HG02943 (cell line): ENCODE measurements at regions not wholly inside any gene's neighbourhood (a gene's known extent, or its start where the extent isn't known, plus 50 kb on each side); places are given as distances from the start of the nearest gene placed in this dataset.

Source experiments
- ATAC-seq: cut with Tn5 transposase; IDR thresholded peaks from one replicate; pipeline ENCODE4 v1.9.1; 2021; ENCODE audit warnings: mild to moderate bottlenecking, low read depth, moderate library complexity; ENCODE audit not compliant: unreplicated experiment

- no peak for ATAC-seq
Observed at GRCh38 chr3:174755833-174756829, 103.0 kb upstream of the NAALADL2 start.

DNA sequence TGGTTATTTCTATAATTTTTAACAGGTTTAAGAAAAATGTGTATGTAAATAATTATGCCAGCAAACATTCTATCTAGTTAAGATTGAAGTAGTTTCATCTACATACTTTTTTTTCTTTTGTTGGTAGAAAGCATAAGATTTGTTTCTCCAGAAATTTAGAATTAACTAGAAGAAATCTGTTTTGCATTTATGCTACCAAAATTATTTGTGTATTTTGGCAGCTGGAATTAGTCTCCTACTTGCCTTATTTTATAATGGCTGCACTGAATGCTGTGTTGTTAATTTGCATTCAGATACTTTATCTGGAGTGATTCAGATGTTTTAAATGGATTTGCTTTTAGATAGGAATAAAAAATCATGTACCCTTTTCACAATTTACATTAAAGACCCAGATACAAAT is 100.2 kb upstream of the NAALADL2 start:
- no peak for ATAC-seq

DNA sequence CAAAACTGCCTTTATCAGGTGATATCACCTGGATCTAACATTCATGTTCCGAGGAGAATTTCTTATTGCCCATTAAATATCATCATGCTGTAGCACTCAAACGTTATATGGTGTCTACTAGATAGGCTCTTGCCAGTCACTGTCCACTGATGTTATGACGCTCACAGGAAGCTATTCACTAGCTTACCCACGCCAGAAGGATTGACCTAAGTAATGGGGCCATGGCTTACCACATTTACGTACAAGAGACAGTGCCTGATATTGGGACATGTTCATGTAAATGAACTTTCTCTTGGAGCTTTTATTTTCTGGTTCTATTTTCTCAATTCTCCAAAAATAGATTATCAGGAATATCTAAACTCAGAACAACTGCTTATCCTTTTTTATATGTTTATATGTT is 91.7 kb upstream of the NAALADL2 start:
- no peak for ATAC-seq

DNA sequence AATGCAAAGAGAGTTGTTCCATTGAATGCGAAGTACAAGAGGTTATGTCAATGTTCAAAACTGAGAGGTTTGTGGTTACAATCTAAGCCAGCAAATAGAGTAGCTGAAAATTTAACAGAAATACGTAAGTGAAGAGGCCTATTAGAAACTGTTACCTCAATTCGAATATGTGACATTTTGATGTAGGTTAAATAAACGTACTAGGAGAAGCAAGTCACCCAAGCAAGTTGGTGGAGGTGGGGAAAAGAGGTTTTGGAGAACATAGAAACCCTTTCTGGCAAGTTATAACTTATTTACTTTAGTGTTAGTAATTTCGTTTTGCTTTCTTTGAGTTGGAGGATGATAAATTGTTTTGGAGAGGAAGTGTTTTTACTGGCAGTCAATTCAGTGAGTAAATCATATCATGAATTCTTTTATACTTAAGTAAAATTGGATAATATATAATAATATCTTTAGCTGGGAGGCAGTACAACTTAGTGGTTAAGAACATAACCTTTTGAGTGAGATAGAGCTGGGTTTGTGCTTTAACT is 91.2 kb upstream of the NAALADL2 start:
- ATAC-seq, result no peak

DNA sequence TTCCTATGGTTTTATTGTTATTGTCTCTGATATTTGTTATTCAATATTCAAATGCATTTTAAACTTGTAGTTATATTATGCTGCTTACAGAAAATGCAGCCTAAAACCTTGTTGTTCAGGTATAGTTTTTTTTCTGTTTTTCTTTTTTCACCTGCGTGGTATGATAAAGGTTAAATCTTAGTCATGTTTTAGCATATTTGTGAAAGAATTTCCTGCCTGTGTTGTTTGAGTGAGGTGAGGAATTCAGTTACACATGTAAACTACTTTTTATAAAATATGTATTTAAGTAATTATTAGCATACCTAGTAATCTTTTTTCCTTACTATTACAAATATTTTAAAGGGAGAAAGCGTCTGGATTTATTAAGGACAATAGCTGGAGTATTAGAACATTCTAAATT is 90.0 kb upstream of the NAALADL2 start:
- ATAC-seq, result no peak

DNA sequence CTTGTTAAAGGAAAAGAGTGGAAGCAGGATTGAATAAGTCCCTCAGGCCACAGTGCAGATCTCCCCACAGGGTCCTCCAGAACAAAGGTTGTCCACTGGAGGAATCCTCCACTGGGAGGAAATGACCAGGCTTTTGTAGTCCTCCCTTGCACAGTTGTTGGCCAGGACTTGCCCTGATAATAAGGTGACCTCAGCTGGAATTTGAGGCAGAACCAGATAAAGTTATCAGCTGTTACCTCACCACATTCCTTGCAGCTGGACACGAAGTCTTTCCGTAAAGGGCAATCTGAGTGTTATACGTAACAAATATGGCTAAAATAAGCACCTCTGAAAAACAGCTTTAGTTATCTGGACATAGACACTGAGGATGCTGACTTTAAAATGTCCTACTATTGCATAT is 83.5 kb upstream of the NAALADL2 start:
- ATAC-seq, result no peak

GRCh38 chr3:174776123-174776522 is 83.0 kb upstream of the NAALADL2 start:
- ATAC-seq, result no peak

DNA sequence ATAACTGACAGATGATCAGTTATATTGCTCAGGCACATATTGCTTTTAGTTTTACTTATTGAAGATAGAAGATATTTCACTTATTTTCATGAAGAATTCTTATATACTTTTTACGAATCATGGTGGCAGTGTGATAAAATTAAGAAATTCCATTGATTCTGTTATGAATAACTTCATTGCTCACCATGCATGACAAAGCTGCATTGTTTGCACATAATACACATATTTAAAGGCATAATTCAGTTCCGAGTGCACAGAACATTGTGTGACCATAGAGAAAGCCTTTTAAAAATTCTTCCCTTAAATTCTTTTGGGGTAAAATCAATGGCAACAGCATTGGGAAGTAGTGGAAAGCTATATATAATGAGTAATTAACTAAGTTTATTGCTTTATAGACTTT is 82.5 kb upstream of the NAALADL2 start:
- no peak for ATAC-seq

GRCh38 chr3:174777813-174778212 is 81.3 kb upstream of the NAALADL2 start:
- ATAC-seq, result no peak

DNA sequence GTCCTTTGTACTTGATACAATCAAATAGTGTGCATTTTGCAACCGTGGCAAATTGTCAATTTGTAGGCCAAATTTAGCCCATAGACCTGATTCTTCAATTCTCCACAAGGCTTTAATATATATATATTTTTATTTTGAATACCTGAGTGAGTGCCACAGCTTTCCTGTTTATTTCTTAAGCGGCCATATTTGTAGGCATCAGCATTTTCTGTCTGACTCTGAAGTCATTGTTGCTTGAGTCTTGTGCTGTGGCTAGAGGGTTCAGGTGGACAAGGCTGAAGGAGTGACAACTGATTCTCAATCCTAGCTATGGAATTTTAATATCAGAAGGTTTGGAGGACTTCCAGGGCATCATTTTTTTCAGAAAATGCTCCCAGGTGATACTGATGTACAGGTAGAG is 75.6 kb upstream of the NAALADL2 start:
- no peak for ATAC-seq

DNA sequence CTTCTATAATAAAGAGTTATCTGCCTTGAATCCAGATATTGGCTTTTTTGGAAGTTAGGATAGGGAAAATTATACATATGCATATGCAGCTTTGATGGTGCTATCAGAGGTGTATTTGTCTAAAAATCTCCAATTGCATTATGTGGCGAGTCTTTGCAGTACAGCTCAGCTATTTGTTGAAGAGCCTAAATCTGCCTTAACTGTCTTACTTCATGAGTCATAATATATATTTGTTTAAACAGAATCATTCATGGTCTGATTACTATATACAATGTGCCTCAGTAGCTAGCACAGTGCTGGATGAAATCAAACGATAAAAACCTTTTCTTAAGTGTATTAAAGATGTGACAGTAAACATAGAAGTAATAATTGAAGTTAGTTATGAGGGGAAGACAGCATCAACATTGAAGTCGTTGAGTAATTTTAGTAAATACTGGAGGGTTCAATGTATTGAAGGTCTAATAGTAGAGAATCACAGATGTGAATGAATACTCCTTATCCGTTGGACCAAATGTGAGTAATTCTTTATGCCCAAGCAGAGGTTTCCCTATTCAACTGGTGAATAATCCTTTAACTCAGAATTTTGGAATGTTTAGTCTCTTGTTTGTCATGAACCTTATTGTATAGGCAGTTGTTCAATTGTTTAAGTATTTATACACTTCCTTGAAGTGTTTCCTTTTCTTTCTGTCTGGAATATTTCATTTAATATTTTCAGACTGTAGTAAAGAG is 74.8 kb upstream of the NAALADL2 start:
- no peak for ATAC-seq

DNA sequence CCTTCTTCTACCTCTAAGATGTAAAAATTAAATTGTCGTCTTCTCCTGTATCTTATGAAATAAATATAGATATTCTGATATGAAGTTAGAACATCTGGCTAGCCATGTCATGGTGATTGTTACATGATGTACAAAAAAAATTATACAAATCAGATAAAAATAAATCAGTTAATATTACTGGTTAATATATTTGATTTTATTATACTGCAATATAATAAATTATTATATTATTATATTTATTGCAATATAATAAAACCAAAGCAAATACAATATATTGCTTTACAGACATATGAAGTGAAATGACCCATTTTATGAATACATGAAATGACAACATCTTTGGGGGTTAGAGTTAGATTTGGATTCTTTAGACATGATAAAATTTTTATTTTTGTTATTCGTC is 72.3 kb upstream of the NAALADL2 start:
- no peak for ATAC-seq

DNA sequence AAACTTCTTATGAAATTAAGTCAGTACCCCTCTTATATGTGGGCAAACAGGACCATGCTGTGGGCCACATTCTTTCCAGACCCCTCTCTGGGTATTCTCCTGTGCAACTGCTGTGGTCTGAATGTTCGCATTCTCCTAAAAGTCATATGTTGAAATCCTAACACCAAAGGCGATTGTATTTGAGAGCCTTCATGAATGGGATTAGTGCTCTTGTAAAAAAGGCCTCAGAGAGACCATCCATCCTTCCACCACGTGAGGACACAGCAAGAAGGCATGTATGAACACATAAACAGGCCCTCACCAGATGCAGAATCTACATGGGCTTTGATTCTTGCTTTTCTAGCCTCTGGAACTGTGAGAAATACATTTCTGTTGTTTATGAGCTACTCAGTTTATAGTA is 68.0 kb upstream of the NAALADL2 start:
- no peak for ATAC-seq

DNA sequence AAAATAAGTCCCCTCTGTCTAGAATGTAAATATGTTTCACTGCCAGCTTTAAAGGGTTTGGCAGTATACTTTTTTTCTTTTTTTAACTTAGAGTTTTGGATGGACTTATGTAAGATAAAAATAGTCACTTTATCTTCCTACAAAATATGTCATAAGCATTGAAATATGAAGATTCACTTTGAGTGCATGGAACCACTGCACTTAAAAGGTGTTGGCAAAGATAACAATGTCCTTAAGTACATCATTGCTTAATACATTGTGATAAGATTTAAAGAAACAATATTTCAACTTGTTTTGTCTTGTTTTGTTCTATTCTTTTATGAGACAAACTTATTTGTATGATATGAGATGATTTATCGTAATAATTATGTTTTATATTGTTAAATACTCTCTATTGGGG is 66.3 kb upstream of the NAALADL2 start:
- ATAC-seq, result no peak
